ENCODE measurements at regions not wholly inside any gene's neighbourhood (a gene's known extent, or its start where the extent isn't known, plus 50 kb on each side); places are given as distances from the start of the nearest gene placed in this dataset.

- no peak for TF ChIP-seq ZBTB20 (CRISPR knock-in tag; IDR thresholded peaks at IDR 0.05; ENCODE audit: borderline replicate concordance, low read depth)
- TF ChIP-seq TBX3 (IDR thresholded peaks at IDR 0.05; ENCODE audit: borderline replicate concordance) = no peak
- TF ChIP-seq MAX (IDR thresholded peaks at IDR 0.05) = no peak
- TF ChIP-seq POLR2A (IDR thresholded peaks at IDR 0.05; ENCODE audit: insufficient read depth in 1 of 2, low read depth in 2 of 2, low read length in 2 of 2) = no peak
- TF ChIP-seq NFYC (CRISPR knock-in tag; IDR thresholded peaks at IDR 0.05) = no peak
- no peak for TF ChIP-seq POLR2AphosphoS2 (IDR thresholded peaks at IDR 0.05; ENCODE audit: low read depth, low read length)
- TF ChIP-seq CHD4 (IDR thresholded peaks at IDR 0.05; ENCODE audit: borderline replicate concordance, low read length) = no peak
- TF ChIP-seq POLR2AphosphoS5 (IDR thresholded peaks at IDR 0.05; ENCODE audit: low read depth, low read length) = no peak
These were observed 78.4 kb upstream of the NECTIN1 start for GRCh38 chr11:119807402-119807801.

Measured in HepG2 (cell line).